GM18502 (cell line): ENCODE measurements at regions not wholly inside any gene's neighbourhood (a gene's known extent, or its start where the extent isn't known, plus 50 kb on each side); places are given as distances from the start of the nearest gene placed in this dataset.
A peak's percentile ranks its signal among the peaks of the same experiment; 100 is the strongest.

Experiments
- ATAC-seq: cut with Tn5 transposase; IDR thresholded peaks from one replicate; pipeline ENCODE4 v1.9.1; 2021; ENCODE audit warnings: mild to moderate bottlenecking; ENCODE audit not compliant: unreplicated experiment, poor library complexity

GRCh38 chr12:88409257-88409656 is 171.0 kb downstream of the KITLG start:
- no peak for ATAC-seq

GRCh38 chr12:88411689-88412088 is 168.6 kb downstream of the KITLG start:
- no peak for ATAC-seq

- ATAC-seq: no peak
These were observed 166.6 kb downstream of the KITLG start for GRCh38 chr12:88413646-88414045.

GRCh38 chr12:88416155-88416554 is 164.1 kb downstream of the KITLG start:
- no peak for ATAC-seq

- no peak for ATAC-seq
These were observed 163.5 kb downstream of the KITLG start for GRCh38 chr12:88416786-88417185.

GRCh38 chr12:88417531-88417930 is 162.7 kb downstream of the KITLG start:
- no peak for ATAC-seq

- ATAC-seq: no peak
These were observed 161.3 kb downstream of the KITLG start for GRCh38 chr12:88418856-88419497.

GRCh38 chr12:88419794-88420193 is 160.5 kb downstream of the KITLG start:
- ATAC-seq: no peak

- no peak for ATAC-seq
These were observed 159.8 kb downstream of the KITLG start for GRCh38 chr12:88420457-88420856.

GRCh38 chr12:88424791-88425730 is 155.2 kb downstream of the KITLG start:
- no peak for ATAC-seq

GRCh38 chr12:88428350-88428749 is 151.9 kb downstream of the KITLG start:
- no peak for ATAC-seq

GRCh38 chr12:88431246-88431645 is 149.0 kb downstream of the KITLG start:
- no peak for ATAC-seq

GRCh38 chr12:88432531-88433490 is 147.5 kb downstream of the KITLG start:
- ATAC-seq: no peak

GRCh38 chr12:88433997-88434703 is 146.1 kb downstream of the KITLG start:
- ATAC-seq: peak; percentile 82

GRCh38 chr12:88435334-88436076 is 144.8 kb downstream of the KITLG start:
- ATAC-seq: no peak

- no peak for ATAC-seq
These were observed 143.0 kb downstream of the KITLG start for GRCh38 chr12:88437226-88437625.
